GM18508 (cell line): ENCODE measurements at regions not wholly inside any gene's neighbourhood (a gene's known extent, or its start where the extent isn't known, plus 50 kb on each side); places are given as distances from the start of the nearest gene placed in this dataset.

Experiments used
- ATAC-seq: cut with Tn5 transposase; IDR thresholded peaks from one replicate; pipeline ENCODE4 v1.9.1; 2021; ENCODE audit warnings: moderate number of reproducible peaks; ENCODE audit not compliant: insufficient read depth, unreplicated experiment

- ATAC-seq = no peak
Measured at GRCh38 chr5:163373436-163374084, 63.8 kb upstream of the CCNG1 start.

- ATAC-seq = no peak
Measured at GRCh38 chr5:163377982-163378381, 59.4 kb upstream of the CCNG1 start.

GRCh38 chr5:163379298-163380155, 57.9 kb upstream of the CCNG1 start:
- ATAC-seq = no peak

- no peak for ATAC-seq
Measured at GRCh38 chr5:163381832-163382231, 55.6 kb upstream of the CCNG1 start.

GRCh38 chr5:163383754-163384153, 53.6 kb upstream of the CCNG1 start:
- ATAC-seq = no peak

- no peak for ATAC-seq
Measured at GRCh38 chr5:163384669-163385068, 52.7 kb upstream of the CCNG1 start.

GRCh38 chr5:163385271-163385670, 52.1 kb upstream of the CCNG1 start:
- ATAC-seq = no peak

GRCh38 chr5:163385824-163386223, 51.6 kb upstream of the CCNG1 start:
- ATAC-seq = no peak

- ATAC-seq = no peak
Measured at GRCh38 chr5:163386352-163386751, 51.0 kb upstream of the CCNG1 start.

- no peak for ATAC-seq
Measured at GRCh38 chr5:163387589-163388343, 49.6 kb upstream of the CCNG1 start.
